NCI-H2196 (cell line): ENCODE measurements at regions not wholly inside any gene's neighbourhood (a gene's known extent, or its start where the extent isn't known, plus 50 kb on each side); places are given as distances from the start of the nearest gene placed in this dataset.

ENCODE experiments used
- DNase-seq: peaks from one replicate; lab custom pipeline; 2025; ENCODE audit not compliant: unreplicated experiment; lab: John Stamatoyannopoulos, UW

- DNase-seq, result no peak
Observed at GRCh38 chr18:29154196-29154757, 977.3 kb upstream of the CDH2 start.

GRCh38 chr18:29153091-29153490 is 976.2 kb upstream of the CDH2 start:
- DNase-seq, result no peak

GRCh38 chr18:29147944-29148343 is 971.0 kb upstream of the CDH2 start:
- DNase-seq, result no peak

GRCh38 chr18:29146068-29146467 is 969.1 kb upstream of the CDH2 start:
- no peak for DNase-seq

- no peak for DNase-seq
Observed at GRCh38 chr18:29140590-29140989, 963.7 kb upstream of the CDH2 start.

- DNase-seq, result no peak
Observed at GRCh38 chr18:29137773-29138495, 961.0 kb upstream of the CDH2 start.

- no peak for DNase-seq
Observed at GRCh38 chr18:29123706-29124530, 947.0 kb upstream of the CDH2 start.

GRCh38 chr18:29104671-29105070 is 927.7 kb upstream of the CDH2 start:
- DNase-seq, result no peak

- DNase-seq, result no peak
Observed at GRCh38 chr18:29104227-29104626, 927.3 kb upstream of the CDH2 start.

- DNase-seq, result no peak
Observed at GRCh38 chr18:29096079-29096770, 919.3 kb upstream of the CDH2 start.

- DNase-seq, result no peak
Observed at GRCh38 chr18:29087616-29088246, 910.8 kb upstream of the CDH2 start.

GRCh38 chr18:29084120-29084519 is 907.2 kb upstream of the CDH2 start:
- no peak for DNase-seq

GRCh38 chr18:29083545-29083944 is 906.6 kb upstream of the CDH2 start:
- DNase-seq, result no peak

GRCh38 chr18:29080946-29081345 is 904.0 kb upstream of the CDH2 start:
- no peak for DNase-seq

GRCh38 chr18:29078273-29078672 is 901.3 kb upstream of the CDH2 start:
- no peak for DNase-seq

- DNase-seq, result no peak
Observed at GRCh38 chr18:29077344-29077743, 900.4 kb upstream of the CDH2 start.

GRCh38 chr18:29076645-29077044 is 899.7 kb upstream of the CDH2 start:
- no peak for DNase-seq

- no peak for DNase-seq
Observed at GRCh38 chr18:29074147-29074546, 897.2 kb upstream of the CDH2 start.

- no peak for DNase-seq
Observed at GRCh38 chr18:29071869-29072268, 894.9 kb upstream of the CDH2 start.

- DNase-seq, result no peak
Observed at GRCh38 chr18:29063346-29063745, 886.4 kb upstream of the CDH2 start.

- no peak for DNase-seq
Observed at GRCh38 chr18:29062921-29063320, 886.0 kb upstream of the CDH2 start.
